Heart right ventricle (tissue), 16 donors: ENCODE measurements at regions not wholly inside any gene's neighbourhood (a gene's known extent, or its start where the extent isn't known, plus 50 kb on each side); places are given as distances from the start of the nearest gene placed in this dataset.

Experiments used
- ATAC-seq, 8 donors: fragments of 200-7000 bp; cut with Tn5 transposase; one replicate each; pipeline ENCODE4 v1.9.1; 2020; ENCODE audit warnings: mild to moderate bottlenecking in 8 of 8, moderate library complexity in 8 of 8, moderate number of reproducible peaks in 1 of 8
- DNase-seq, 2 donors: peaks; one replicate each; pipeline ENCODE4 v3.0.0-alpha.2; 2020
- H3K27ac ChIP-seq, 10 donors: fragments of 200-600 bp; sonication (generic) in 2 of 10; one replicate each; pipeline versions ENCODE4 v1.5.0 to v1.8.0; 2020 to 2022; ENCODE audit warnings: mild to moderate bottlenecking in 3 of 10
- H3K27me3 ChIP-seq, 7 donors: fragments of 200-600 bp; one replicate each; pipeline ENCODE4 v1.8.0; 2021 to 2022; ENCODE audit warnings: mild to moderate bottlenecking in 2 of 7
- H3K36me3 ChIP-seq, 9 donors: fragments of 200-600 bp; sonication (generic) in 1 of 9; one replicate each; pipeline versions ENCODE4 v1.5.0 to v1.8.0; 2020 to 2022; ENCODE audit warnings: mild to moderate bottlenecking in 2 of 9
- H3K4me1 ChIP-seq, 9 donors: fragments of 200-600 bp; sonication (generic) in 1 of 9; one replicate each; pipeline versions ENCODE4 v1.5.0 to v1.8.0; 2020 to 2022; ENCODE audit warnings: mild to moderate bottlenecking in 4 of 9
- H3K4me3 ChIP-seq, 10 donors: fragments of 200-600 bp; sonication (generic) in 2 of 10; one replicate each; pipeline versions ENCODE4 v1.5.0 to v1.8.0; 2020 to 2022; ENCODE audit warnings: mild to moderate bottlenecking in 7 of 10, moderate library complexity in 2 of 10
- H3K9me3 ChIP-seq, 11 donors: fragments of 200-600 bp in 10 of 11; sonication (generic) in 2 of 11; one replicate each; pipeline versions ENCODE4 v1.5.0 to v1.8.0; 2013 to 2022; ENCODE audit warnings: mild to moderate bottlenecking in 2 of 11, control low read depth in 1 of 11, moderate library complexity in 1 of 11
- WGBS, 2 donors: extraction: QIAGEN DNeasy Blood & Tissue Kit; methylation state at CpG; one replicate each; pipeline ENCODE4 v1.1.7; 2013; ENCODE audit warnings: inconsistent platforms in 1 of 2; 5-methylcytosine and 5-hydroxymethylcytosine counted together
- intact Hi-C, 10 donors: fragments of 100-400 bp; cut with DNase I; formaldehyde crosslinking; loops; one replicate each; pipeline versions ENCODE4 v1.11.1 to v1.14.2; 2022
- TF ChIP-seq, protein P1 (sequence below), 9 donors: fragments of 200-600 bp; sonication (generic) in 2 of 9; IDR thresholded peaks; one replicate each; pipeline versions ENCODE4 v1.5.0 to v1.8.0; 2021 to 2022; ENCODE audit warnings: antibody characterized with exemption in 9 of 9, mild to moderate bottlenecking in 5 of 9, moderate library complexity in 1 of 9
- donor health status: Arrhythmogenic right ventricular cardiomyopathy.
- donor health status: ischemic (EF 13 %, LVEDD 7.1; RV severe dilation, severe dysfunction).
- donor health status: healthy with polysubstance abuse.
- donor health status: DM: no; HTN: yes; CAD: no.
- donor health status: DM: no; HTN: no; CAD: no.
- donor health status: ischemic (EF 25% LVEDD 6.9; RV normal size, moderate dysfunction).
- donor health status: ischemic (EF 25% LVEDD 5.7; RV mildly dilated, moderate dysfunction).
- donor health status: healthy.
- donor health status: DM: yes; HTN: yes; CAD: no.
- donor health status: Ischemic cardiomyopathy.
- donor health status: ischemic (EF 35%, LVEDD 5.7; RV mildly dilated, moderate dysfunction).
- donor health status: nonischemic (EF 11% LVEDD 7.7; RV severe dilation, severe dysfunction).
- donor health status: DM: yes; HTN: yes; CAD: no.
- donor health status: PGD.
- donor health status: ischemic (EF 29% LVEDD 5.4; RV normal size, mild dysfunction).
- donor health status: nonischemic (EF 23%, LVEDD 6.1; RV moderate dilation, normal function).

DNA sequence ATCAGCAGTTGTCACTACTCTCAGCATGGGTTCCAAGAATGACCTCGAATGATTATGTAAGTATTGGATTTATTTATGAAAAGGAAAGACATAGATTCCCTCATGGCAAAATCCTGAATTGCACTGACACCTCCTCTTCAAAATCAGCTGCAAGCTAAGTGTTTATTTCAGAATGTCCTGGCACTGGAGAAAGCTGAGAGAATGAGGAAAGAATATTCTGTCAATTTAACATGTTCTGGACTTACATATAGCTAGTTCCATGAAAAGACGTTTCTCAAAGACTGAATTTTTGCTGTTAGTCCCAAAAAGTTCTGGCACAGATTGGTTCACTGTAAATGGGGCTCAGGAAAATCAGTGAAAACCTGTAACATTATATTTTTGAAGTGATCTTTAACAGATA, 120.3 kb downstream of the NREP start:
- TF ChIP-seq, protein P1, sequence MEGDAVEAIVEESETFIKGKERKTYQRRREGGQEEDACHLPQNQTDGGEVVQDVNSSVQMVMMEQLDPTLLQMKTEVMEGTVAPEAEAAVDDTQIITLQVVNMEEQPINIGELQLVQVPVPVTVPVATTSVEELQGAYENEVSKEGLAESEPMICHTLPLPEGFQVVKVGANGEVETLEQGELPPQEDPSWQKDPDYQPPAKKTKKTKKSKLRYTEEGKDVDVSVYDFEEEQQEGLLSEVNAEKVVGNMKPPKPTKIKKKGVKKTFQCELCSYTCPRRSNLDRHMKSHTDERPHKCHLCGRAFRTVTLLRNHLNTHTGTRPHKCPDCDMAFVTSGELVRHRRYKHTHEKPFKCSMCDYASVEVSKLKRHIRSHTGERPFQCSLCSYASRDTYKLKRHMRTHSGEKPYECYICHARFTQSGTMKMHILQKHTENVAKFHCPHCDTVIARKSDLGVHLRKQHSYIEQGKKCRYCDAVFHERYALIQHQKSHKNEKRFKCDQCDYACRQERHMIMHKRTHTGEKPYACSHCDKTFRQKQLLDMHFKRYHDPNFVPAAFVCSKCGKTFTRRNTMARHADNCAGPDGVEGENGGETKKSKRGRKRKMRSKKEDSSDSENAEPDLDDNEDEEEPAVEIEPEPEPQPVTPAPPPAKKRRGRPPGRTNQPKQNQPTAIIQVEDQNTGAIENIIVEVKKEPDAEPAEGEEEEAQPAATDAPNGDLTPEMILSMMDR (IDR thresholded peaks at IDR 0.05), result no peak
- ATAC-seq (no peak), DNase-seq (no peak)
- H3K4me1 ChIP-seq, result peaks cover 0 to 14% (median 5%) of the 10 kb centered on the region in 9 donors
- 72 to 75% methylated on average over 2 of the region's 2 CpGs for WGBS, 2 donors
- H3K27ac ChIP-seq, result no peak overlapping the region
- no peaks in the 10 kb centered on the region for H3K27me3 ChIP-seq
- intact Hi-C loops, result no loop called here
- H3K4me3 ChIP-seq, result no peak overlapping the region
- no peaks in the 10 kb centered on the region for H3K36me3 ChIP-seq
- H3K9me3 ChIP-seq, result peaks cover 0 to 42% (median 13%) of the 10 kb centered on the region in 11 donors

DNA sequence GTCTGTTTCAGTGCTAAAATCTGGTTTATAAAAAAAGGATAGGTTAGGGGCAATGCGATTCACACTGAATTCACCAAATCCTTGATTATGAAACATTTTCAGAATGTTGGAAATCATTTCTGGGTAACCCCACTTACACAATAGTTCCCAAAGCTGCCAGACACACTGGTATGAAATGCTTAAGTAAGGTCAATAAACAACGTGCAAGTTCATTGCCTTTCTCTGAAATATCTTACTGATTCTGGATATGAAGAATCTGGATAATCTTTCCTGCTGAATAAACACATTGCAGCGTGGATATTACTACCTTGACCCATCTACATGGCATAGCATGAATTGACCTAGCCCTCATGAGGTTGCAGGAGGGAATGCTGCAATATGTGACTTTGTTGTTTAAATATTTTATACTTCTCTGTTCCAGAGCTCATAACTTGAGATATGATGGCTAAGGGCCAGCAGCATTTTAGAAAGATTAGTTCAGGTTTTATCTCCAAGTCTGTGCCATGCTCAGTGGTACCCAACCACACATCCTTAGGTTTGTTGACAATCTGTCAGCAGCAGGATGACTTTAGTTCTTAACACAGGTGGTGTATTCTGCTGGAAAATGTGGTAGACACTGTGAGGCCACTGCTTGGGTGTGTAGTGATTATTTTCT, 121.0 kb downstream of the NREP start:
- no peak for ATAC-seq
- Histone ChIP-seq H3K4me3 (no peak overlapping the region), H3K27me3 (no peaks in the 10 kb centered on the region), H3K4me1 (peaks cover 0 to 14% (median 5%) of the 10 kb centered on the region in 9 donors), H3K36me3 (no peaks in the 10 kb centered on the region), H3K27ac (no peak overlapping the region), H3K9me3 (peaks cover 0 to 42% (median 13%) of the 10 kb centered on the region in 11 donors)
- no peak for DNase-seq
- intact Hi-C loops, result no loop called here
- TF ChIP-seq, protein P1 (IDR thresholded peaks at IDR 0.05), result no peak
- WGBS, 2 donors, result 67 to 68% methylated on average over 3 of the region's 3 CpGs

DNA sequence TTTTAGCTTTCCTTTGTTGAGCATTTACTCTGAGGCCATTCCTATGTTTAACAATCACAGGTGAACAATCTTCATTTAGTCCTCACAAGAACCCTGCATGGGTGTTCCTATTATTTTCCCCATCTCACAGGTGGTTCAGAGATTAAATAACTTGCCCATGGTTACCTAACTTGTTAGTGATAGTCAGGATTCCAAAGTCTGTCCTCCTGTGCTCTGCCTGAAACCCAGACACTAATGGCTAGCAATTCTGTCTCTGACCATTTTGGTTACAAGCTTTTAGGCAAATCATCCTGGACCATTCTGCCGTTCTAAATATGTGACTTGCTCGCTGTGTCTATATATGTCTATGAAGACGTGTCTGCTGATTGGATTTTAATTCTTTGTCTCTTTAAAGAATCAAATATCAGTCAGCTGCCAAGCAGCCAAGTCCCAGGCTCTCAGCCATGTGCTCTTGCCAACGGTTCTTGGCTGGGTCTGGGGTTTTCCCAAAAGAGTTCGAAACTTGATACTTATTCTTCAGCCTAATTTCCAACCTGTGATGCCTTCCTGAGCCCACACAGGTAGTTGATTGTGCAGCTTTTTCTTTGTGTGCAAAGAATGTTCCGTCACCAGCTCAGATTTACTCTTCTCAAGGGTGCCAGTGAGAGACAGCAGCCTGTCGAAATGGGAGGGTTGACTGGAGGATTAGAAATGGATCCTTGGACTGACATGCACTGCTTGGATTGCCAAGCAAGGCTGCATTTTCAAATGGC, 121.7 kb downstream of the NREP start:
- DNase-seq (no peak), ATAC-seq (peak in 2 of 8 donors; percentile 45 to 55)
- no peak overlapping the region for H3K4me3 ChIP-seq
- no peak overlapping the region for H3K27ac ChIP-seq
- TF ChIP-seq, protein P1 (IDR thresholded peaks at IDR 0.05), result no peak
- WGBS, 2 donors, result 22 to 29% methylated on average over 7 of the region's 7 CpGs
- peaks cover 0 to 14% (median 5%) of the 10 kb centered on the region in 9 donors for H3K4me1 ChIP-seq
- peaks cover 0 to 38% (median 13%) of the 10 kb centered on the region in 11 donors for H3K9me3 ChIP-seq
- no peaks in the 10 kb centered on the region for H3K27me3 ChIP-seq
- intact Hi-C loops, result no loop called here
- no peaks in the 10 kb centered on the region for H3K36me3 ChIP-seq

DNA sequence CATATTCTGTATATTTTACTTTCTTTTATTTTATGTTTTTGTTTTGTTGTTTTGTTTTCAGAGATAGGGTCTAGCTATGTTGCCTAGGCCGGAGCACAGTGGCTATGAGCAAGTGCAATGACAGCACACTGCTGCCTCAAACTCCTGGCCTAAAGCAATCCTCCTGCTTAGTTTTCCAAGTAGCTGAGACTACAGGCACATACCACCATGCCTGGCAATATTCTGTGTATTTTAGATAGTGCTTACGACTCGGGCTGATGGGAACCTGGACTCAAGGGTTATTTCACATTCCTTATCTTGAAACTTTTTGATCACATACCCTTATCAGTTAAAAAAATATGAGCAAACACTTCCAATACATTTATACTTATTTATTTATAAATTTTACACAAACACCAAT, 119.0 kb upstream of the STARD4 start:
- Histone ChIP-seq H3K27me3 (no peaks in the 10 kb centered on the region), H3K4me3 (no peak overlapping the region), H3K9me3 (no peaks in the 10 kb centered on the region), H3K27ac (no peak overlapping the region), H3K4me1 (peaks cover 0 to 14% (median 5%) of the 10 kb centered on the region in 9 donors), H3K36me3 (no peaks in the 10 kb centered on the region)
- TF ChIP-seq, protein P1 (IDR thresholded peaks at IDR 0.05), result no peak
- WGBS, 2 donors, result 92 to 95% methylated on average over 3 of the region's 3 CpGs
- intact Hi-C loops, result no loop called here
- ATAC-seq (no peak), DNase-seq (no peak)
